ENCODE measurements at regions not wholly inside any gene's neighbourhood (a gene's known extent, or its start where the extent isn't known, plus 50 kb on each side); places are given as distances from the start of the nearest gene placed in this dataset.

DNA sequence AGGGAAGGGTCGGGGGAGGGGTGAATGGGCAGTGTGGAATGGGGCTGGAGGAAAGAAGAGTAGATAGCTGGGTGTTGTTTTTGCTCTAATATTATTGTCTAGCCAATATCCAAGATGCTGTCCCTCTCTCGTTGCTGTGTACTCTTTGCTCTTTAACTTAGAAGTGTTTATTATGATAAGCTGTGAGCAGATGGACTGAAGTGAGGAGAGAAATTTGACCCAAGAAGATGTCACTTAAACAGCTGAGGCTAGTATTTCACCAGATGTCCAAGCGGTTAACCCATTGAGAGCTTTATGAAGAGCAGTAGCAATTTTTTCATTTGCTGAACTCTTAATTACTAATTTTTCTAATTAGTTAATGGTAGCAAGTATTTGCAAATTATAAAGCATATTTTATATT lies 212.2 kb upstream of the TP63 start:
- TF ChIP-seq, protein P1, sequence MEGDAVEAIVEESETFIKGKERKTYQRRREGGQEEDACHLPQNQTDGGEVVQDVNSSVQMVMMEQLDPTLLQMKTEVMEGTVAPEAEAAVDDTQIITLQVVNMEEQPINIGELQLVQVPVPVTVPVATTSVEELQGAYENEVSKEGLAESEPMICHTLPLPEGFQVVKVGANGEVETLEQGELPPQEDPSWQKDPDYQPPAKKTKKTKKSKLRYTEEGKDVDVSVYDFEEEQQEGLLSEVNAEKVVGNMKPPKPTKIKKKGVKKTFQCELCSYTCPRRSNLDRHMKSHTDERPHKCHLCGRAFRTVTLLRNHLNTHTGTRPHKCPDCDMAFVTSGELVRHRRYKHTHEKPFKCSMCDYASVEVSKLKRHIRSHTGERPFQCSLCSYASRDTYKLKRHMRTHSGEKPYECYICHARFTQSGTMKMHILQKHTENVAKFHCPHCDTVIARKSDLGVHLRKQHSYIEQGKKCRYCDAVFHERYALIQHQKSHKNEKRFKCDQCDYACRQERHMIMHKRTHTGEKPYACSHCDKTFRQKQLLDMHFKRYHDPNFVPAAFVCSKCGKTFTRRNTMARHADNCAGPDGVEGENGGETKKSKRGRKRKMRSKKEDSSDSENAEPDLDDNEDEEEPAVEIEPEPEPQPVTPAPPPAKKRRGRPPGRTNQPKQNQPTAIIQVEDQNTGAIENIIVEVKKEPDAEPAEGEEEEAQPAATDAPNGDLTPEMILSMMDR (IDR thresholded peaks at IDR 0.05) = no peak
- no peak for TF ChIP-seq POLR2A (IDR thresholded peaks at IDR 0.05)
